Stimulated activated CD4-positive, alpha-beta T cell treated with anti-CD3 and anti-CD28 coated beads, Interleukin-4, amount 100 ng/mL, for 4 hours (primary cell): ENCODE measurements at regions not wholly inside any gene's neighbourhood (a gene's known extent, or its start where the extent isn't known, plus 50 kb on each side); places are given as distances from the start of the nearest gene placed in this dataset.

Experiments
- DNase-seq, 2 experiments: peaks; one replicate each; pipeline ENCODE4 v3.0.0-alpha.2; 2020

- DNase-seq, result no peak
Measured at GRCh38 chr10:107215681-107216080, 51.2 kb upstream of the SORCS1 start.
